ENCODE measurements at regions not wholly inside any gene's neighbourhood (a gene's known extent, or its start where the extent isn't known, plus 50 kb on each side); places are given as distances from the start of the nearest gene placed in this dataset.

- H3K27me3 Mint-ChIP-seq = no peaks in the 10 kb centered on the region
- H3K4me1 Mint-ChIP-seq (ENCODE audit: low read depth) = no peaks in the 10 kb centered on the region
- H3K27ac Mint-ChIP-seq = no peak overlapping the region
- H3K36me3 Mint-ChIP-seq (ENCODE audit: low read depth) = no peaks in the 10 kb centered on the region
- no peaks in the 10 kb centered on the region for H3K9me3 Mint-ChIP-seq
- no peak overlapping the region for H3K4me3 Mint-ChIP-seq
- intact Hi-C loops (cut with micrococcal nuclease) = no loop called here
These were observed 289.5 kb downstream of the SLC4A3 start for GRCh38 chr2:219916726-219917440.

GRCh38 chr2:219918254-219918653 lies 290.8 kb downstream of the SLC4A3 start:
- Mint-ChIP-seq H3K4me3 (no peak overlapping the region), H3K36me3 (ENCODE audit: low read depth) (no peaks in the 10 kb centered on the region), H3K9me3 (no peaks in the 10 kb centered on the region), H3K27ac (no peak overlapping the region), H3K4me1 (ENCODE audit: low read depth) (no peaks in the 10 kb centered on the region), H3K27me3 (no peaks in the 10 kb centered on the region)
- intact Hi-C loops (cut with micrococcal nuclease) = no loop called here

GRCh38 chr2:219918944-219919343 lies 291.5 kb downstream of the SLC4A3 start:
- H3K4me3 Mint-ChIP-seq = no peak overlapping the region
- H3K27ac Mint-ChIP-seq = no peak overlapping the region
- no peaks in the 10 kb centered on the region for H3K9me3 Mint-ChIP-seq
- intact Hi-C loops (cut with micrococcal nuclease) = no loop called here
- no peaks in the 10 kb centered on the region for H3K36me3 Mint-ChIP-seq (ENCODE audit: low read depth)
- H3K27me3 Mint-ChIP-seq = no peaks in the 10 kb centered on the region
- H3K4me1 Mint-ChIP-seq (ENCODE audit: low read depth) = no peaks in the 10 kb centered on the region

GRCh38 chr2:219919506-219919905 lies 292.1 kb downstream of the SLC4A3 start:
- Mint-ChIP-seq H3K9me3 (no peaks in the 10 kb centered on the region), H3K4me1 (ENCODE audit: low read depth) (no peaks in the 10 kb centered on the region), H3K36me3 (ENCODE audit: low read depth) (no peaks in the 10 kb centered on the region), H3K27ac (no peak overlapping the region), H3K27me3 (no peaks in the 10 kb centered on the region), H3K4me3 (no peak overlapping the region)
- intact Hi-C loops (cut with micrococcal nuclease) = no loop called here

- Mint-ChIP-seq H3K27ac (no peak overlapping the region), H3K4me1 (ENCODE audit: low read depth) (no peaks in the 10 kb centered on the region), H3K4me3 (no peak overlapping the region), H3K9me3 (no peaks in the 10 kb centered on the region), H3K36me3 (ENCODE audit: low read depth) (no peaks in the 10 kb centered on the region), H3K27me3 (no peaks in the 10 kb centered on the region)
- intact Hi-C loops (cut with micrococcal nuclease) = no loop called here
These were observed 302.4 kb downstream of the SLC4A3 start for GRCh38 chr2:219929835-219930234.

- Mint-ChIP-seq H3K9me3 (no peaks in the 10 kb centered on the region), H3K27ac (no peak overlapping the region), H3K4me3 (no peak overlapping the region), H3K36me3 (ENCODE audit: low read depth) (no peaks in the 10 kb centered on the region), H3K27me3 (no peaks in the 10 kb centered on the region), H3K4me1 (ENCODE audit: low read depth) (no peaks in the 10 kb centered on the region)
- intact Hi-C loops (cut with micrococcal nuclease) = no loop called here
These were observed 312.2 kb downstream of the SLC4A3 start for GRCh38 chr2:219939647-219940046.

- Mint-ChIP-seq H3K36me3 (ENCODE audit: low read depth) (no peaks in the 10 kb centered on the region), H3K4me1 (ENCODE audit: low read depth) (no peaks in the 10 kb centered on the region), H3K27me3 (no peaks in the 10 kb centered on the region), H3K4me3 (no peak overlapping the region), H3K9me3 (no peaks in the 10 kb centered on the region), H3K27ac (no peak overlapping the region)
- intact Hi-C loops (cut with micrococcal nuclease) = no loop called here
These were observed 317.4 kb downstream of the SLC4A3 start for GRCh38 chr2:219944866-219945265.

- H3K4me1 Mint-ChIP-seq (ENCODE audit: low read depth) = no peaks in the 10 kb centered on the region
These were observed 318.6 kb downstream of the SLC4A3 start for GRCh38 chr2:219946021-219946420.

GRCh38 chr2:219946529-219946928 lies 319.1 kb downstream of the SLC4A3 start:
- Mint-ChIP-seq H3K36me3 (ENCODE audit: low read depth) (no peaks in the 10 kb centered on the region), H3K27ac (no peak overlapping the region), H3K9me3 (no peaks in the 10 kb centered on the region), H3K4me1 (ENCODE audit: low read depth) (no peaks in the 10 kb centered on the region), H3K27me3 (no peaks in the 10 kb centered on the region), H3K4me3 (no peak overlapping the region)
- intact Hi-C loops (cut with micrococcal nuclease) = no loop called here

More at GRCh38 chr2:219946021-219946420, 318.6 kb downstream of the SLC4A3 start:
- no peak overlapping the region for H3K27ac Mint-ChIP-seq
- intact Hi-C loops (cut with micrococcal nuclease) = no loop called here
- no peak overlapping the region for H3K4me3 Mint-ChIP-seq
- no peaks in the 10 kb centered on the region for H3K36me3 Mint-ChIP-seq (ENCODE audit: low read depth)
- no peaks in the 10 kb centered on the region for H3K27me3 Mint-ChIP-seq
- no peaks in the 10 kb centered on the region for H3K9me3 Mint-ChIP-seq

- Mint-ChIP-seq H3K27ac (no peak overlapping the region), H3K27me3 (no peaks in the 10 kb centered on the region), H3K4me1 (ENCODE audit: low read depth) (no peaks in the 10 kb centered on the region), H3K9me3 (no peaks in the 10 kb centered on the region), H3K36me3 (ENCODE audit: low read depth) (no peaks in the 10 kb centered on the region), H3K4me3 (no peak overlapping the region)
- intact Hi-C loops (cut with micrococcal nuclease) = no loop called here
These were observed 320.1 kb downstream of the SLC4A3 start for GRCh38 chr2:219947575-219947974.

- H3K4me3 Mint-ChIP-seq = no peak overlapping the region
These were observed 321.6 kb downstream of the SLC4A3 start for GRCh38 chr2:219949053-219949452.

GRCh38 chr2:219951099-219951498 lies 323.7 kb downstream of the SLC4A3 start:
- no peak overlapping the region for H3K4me3 Mint-ChIP-seq
- H3K4me1 Mint-ChIP-seq (ENCODE audit: low read depth) = no peaks in the 10 kb centered on the region
- no peaks in the 10 kb centered on the region for H3K27me3 Mint-ChIP-seq
- no peaks in the 10 kb centered on the region for H3K9me3 Mint-ChIP-seq
- H3K27ac Mint-ChIP-seq = no peak overlapping the region
- intact Hi-C loops (cut with micrococcal nuclease) = no loop called here
- no peaks in the 10 kb centered on the region for H3K36me3 Mint-ChIP-seq (ENCODE audit: low read depth)

More at GRCh38 chr2:219949053-219949452, 321.6 kb downstream of the SLC4A3 start:
- no peaks in the 10 kb centered on the region for H3K9me3 Mint-ChIP-seq
- H3K27me3 Mint-ChIP-seq = no peaks in the 10 kb centered on the region
- H3K4me1 Mint-ChIP-seq (ENCODE audit: low read depth) = no peaks in the 10 kb centered on the region
- intact Hi-C loops (cut with micrococcal nuclease) = no loop called here
- H3K36me3 Mint-ChIP-seq (ENCODE audit: low read depth) = no peaks in the 10 kb centered on the region
- H3K27ac Mint-ChIP-seq = no peak overlapping the region

- H3K36me3 Mint-ChIP-seq (ENCODE audit: low read depth) = no peaks in the 10 kb centered on the region
- no peak overlapping the region for H3K27ac Mint-ChIP-seq
- H3K4me1 Mint-ChIP-seq (ENCODE audit: low read depth) = no peaks in the 10 kb centered on the region
- peaks cover 13% of the 10 kb centered on the region for H3K9me3 Mint-ChIP-seq
- intact Hi-C loops (cut with micrococcal nuclease) = no loop called here
- H3K4me3 Mint-ChIP-seq = no peak overlapping the region
- H3K27me3 Mint-ChIP-seq = no peaks in the 10 kb centered on the region
These were observed 326.9 kb downstream of the SLC4A3 start for GRCh38 chr2:219954331-219954730.

- Mint-ChIP-seq H3K27ac (no peak overlapping the region), H3K27me3 (no peaks in the 10 kb centered on the region), H3K9me3 (peaks cover 13% of the 10 kb centered on the region), H3K4me1 (ENCODE audit: low read depth) (no peaks in the 10 kb centered on the region), H3K4me3 (no peak overlapping the region), H3K36me3 (ENCODE audit: low read depth) (no peaks in the 10 kb centered on the region)
- intact Hi-C loops (cut with micrococcal nuclease) = no loop called here
These were observed 330.4 kb downstream of the SLC4A3 start for GRCh38 chr2:219957820-219958219.

- no peak overlapping the region for H3K27ac Mint-ChIP-seq
- no peaks in the 10 kb centered on the region for H3K4me1 Mint-ChIP-seq (ENCODE audit: low read depth)
- peaks cover 19% of the 10 kb centered on the region for H3K9me3 Mint-ChIP-seq
- no peaks in the 10 kb centered on the region for H3K36me3 Mint-ChIP-seq (ENCODE audit: low read depth)
- H3K27me3 Mint-ChIP-seq = no peaks in the 10 kb centered on the region
- intact Hi-C loops (cut with micrococcal nuclease) = no loop called here
- no peak overlapping the region for H3K4me3 Mint-ChIP-seq
These were observed 331.5 kb downstream of the SLC4A3 start for GRCh38 chr2:219958941-219959340.
